GM19467 (cell line): ENCODE measurements at regions not wholly inside any gene's neighbourhood (a gene's known extent, or its start where the extent isn't known, plus 50 kb on each side); places are given as distances from the start of the nearest gene placed in this dataset.

ENCODE experiments used
- ATAC-seq: cut with Tn5 transposase; IDR thresholded peaks from one replicate; pipeline ENCODE4 v1.9.1; 2021; ENCODE audit warnings: mild to moderate bottlenecking, moderate library complexity; ENCODE audit not compliant: unreplicated experiment

- ATAC-seq = no peak
Observed at GRCh38 chr5:120386981-120387380, 77.1 kb upstream of the PRR16 start.

DNA sequence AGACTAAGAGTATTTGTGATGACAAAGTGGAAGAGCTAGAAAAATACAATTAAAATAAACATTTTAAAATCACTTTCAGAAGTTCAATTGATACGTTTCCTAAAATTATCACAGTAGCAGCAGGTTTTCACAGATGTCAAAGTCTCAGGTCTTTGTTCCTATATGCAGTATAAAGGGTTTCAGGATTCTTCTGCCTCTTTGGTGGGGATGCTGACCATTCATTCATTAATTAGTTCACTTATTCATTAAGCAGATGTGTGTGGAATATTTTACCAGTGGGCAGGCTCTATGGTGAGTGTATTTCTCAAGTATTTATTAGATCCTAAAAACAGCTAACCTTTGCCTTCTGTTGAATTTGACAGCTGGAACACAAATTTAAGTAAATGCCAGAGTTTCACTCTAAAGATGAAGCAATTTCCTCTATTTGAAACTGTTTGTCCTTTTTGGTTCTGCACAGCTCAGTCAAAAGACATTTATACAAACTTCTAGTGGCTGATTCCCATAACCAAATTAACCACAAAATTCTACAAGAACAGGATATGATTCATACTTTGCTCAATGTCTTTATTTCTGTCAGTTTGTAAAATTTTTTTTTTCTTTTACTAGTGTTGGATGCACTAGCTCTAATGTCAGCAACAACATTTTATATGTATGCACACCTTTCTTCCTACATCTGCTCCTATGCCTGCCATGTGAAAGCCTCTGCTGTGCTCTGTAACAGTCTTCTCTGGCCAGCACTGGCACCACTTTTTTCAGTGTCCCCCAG is 75.9 kb upstream of the PRR16 start:
- no peak for ATAC-seq

DNA sequence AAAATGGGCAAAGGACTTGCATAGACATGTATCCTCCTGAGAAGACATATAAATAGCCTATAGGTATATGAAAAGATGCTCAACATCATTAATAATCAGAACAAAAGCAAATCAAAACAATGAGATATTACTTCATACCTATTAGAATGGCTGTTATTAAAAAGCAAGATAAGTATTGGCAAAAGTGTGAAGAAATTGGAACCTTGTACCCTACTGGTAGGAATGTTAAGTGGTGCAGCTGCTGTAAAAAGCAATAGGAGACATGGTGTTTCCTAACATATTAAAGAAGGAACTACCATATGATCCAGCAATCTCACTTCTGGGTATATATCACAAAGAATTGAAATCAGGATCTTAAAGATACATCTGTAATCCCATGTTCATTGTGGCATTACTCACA is 69.8 kb upstream of the PRR16 start:
- ATAC-seq = no peak

DNA sequence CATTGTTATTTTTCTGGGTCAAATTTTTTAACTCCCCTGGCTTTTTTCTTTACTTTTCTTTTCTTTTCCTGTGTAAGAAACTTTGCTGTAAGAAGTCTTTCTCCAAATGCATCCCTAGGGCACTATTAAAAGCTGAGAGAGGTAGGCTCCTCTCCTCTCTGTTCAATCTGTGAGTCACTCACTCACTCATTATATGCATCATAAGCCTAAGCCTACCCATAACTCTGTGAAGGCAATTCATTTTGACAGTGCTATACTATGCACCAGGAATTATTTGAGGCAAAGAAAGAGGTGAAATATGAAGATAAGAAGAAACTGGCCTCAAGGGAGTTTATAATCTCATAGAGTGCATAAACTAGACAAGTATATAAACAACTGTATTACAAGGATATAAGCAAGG is 67.9 kb upstream of the PRR16 start:
- ATAC-seq = no peak

DNA sequence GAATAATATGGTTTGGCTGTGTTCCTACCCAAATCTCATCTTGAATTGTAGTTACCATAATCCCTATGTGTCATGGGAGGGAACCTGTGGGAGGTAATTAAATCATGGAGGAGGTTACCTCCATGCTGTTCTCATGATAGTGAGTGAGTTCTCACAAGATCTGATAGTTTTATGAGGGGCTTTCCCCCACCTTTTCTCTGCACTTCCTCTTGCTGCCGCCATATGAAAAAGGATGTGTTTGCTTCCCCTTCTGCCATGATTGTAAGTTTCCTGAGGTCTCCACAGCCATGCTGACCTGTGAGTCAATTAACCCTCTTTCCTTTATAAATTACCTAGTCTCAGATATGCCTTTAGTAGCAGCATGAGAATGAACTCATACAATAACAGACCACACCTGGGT is 63.7 kb upstream of the PRR16 start:
- no peak for ATAC-seq

GRCh38 chr5:120402606-120403005 is 61.5 kb upstream of the PRR16 start:
- ATAC-seq = no peak

GRCh38 chr5:120405286-120405864 is 58.7 kb upstream of the PRR16 start:
- no peak for ATAC-seq

DNA sequence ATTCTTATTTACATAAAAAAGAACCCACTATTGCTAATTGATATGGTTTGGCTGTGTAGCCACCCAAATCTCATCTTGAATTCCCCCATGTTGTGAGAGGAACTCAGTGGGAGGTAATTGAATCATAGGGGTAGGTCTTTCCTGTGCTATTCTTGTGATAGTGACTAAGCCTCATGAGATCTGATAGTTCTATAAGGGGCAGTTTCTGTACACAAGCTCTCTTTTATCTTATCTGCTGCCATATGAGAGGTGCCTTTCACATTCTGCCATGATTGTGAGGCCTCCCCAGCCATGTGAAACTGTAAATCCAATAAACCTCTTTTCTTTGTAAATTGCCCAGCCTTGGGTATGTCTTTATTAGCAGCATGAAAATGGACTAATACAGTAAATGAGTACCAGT is 58.2 kb upstream of the PRR16 start:
- ATAC-seq = no peak

DNA sequence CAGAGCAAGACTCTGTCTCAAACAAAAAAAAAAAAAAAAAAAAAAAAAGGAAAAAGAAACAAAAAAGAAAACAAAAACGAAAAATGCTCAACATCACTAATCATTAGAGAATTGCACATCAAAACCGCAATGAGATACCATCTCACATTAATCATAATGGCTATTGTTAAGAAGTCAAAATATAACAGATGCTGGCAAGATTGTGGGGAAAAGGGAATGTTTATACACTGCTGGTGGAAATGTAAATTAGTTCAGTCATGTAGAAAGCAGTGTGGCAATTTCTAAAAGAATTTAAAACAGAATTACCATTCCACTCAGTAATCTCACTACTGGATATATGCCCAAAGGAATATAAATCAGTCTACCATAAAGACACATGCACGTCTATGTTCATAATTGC is 50.4 kb upstream of the PRR16 start:
- ATAC-seq = no peak
